Stimulated activated naive CD8-positive, alpha-beta T cell treated with anti-CD3 and anti-CD28 coated beads, Interleukin-15, amount 100 ng/mL, for 72 hours (primary cell): ENCODE measurements at regions not wholly inside any gene's neighbourhood (a gene's known extent, or its start where the extent isn't known, plus 50 kb on each side); places are given as distances from the start of the nearest gene placed in this dataset.

Source experiments
- ATAC-seq: fragments of 150-1000 bp; cut with Tn5 transposase; 2 replicates; pipeline ENCODE4 v1.10.0; 2021; ENCODE audit warnings: mild to moderate bottlenecking, moderate library complexity
- DNase-seq, 2 donors: peaks; one replicate each; pipeline ENCODE4 v3.0.0; 2021 to 2022
- H3K27ac Mint-ChIP-seq, 2 donors: one replicate each; pipeline ENCODE4 v1.8.0; 2022; ENCODE audit warnings: mild to moderate bottlenecking in 2 of 2, mixed read lengths in 2 of 2, moderate library complexity in 2 of 2
- H3K27me3 Mint-ChIP-seq: one replicate; pipeline ENCODE4 v1.8.0; 2022; ENCODE audit warnings: mixed read lengths
- H3K4me1 Mint-ChIP-seq: one replicate; pipeline ENCODE4 v1.8.0; 2022; ENCODE audit warnings: mild to moderate bottlenecking, mixed read lengths
- H3K4me3 Mint-ChIP-seq, 2 donors: one replicate each; pipeline ENCODE4 v1.8.0; 2022; ENCODE audit warnings: mild to moderate bottlenecking in 2 of 2, mixed read lengths in 2 of 2, moderate library complexity in 1 of 2
- H3K9me3 Mint-ChIP-seq, 2 donors: one replicate each; pipeline ENCODE4 v1.8.0; 2022; ENCODE audit warnings: mixed read lengths in 2 of 2

- DNase-seq (no peak), ATAC-seq (peak; percentile 39)
- Mint-ChIP-seq H3K9me3 (no peaks in the 10 kb centered on the region), H3K27ac (no peak overlapping the region), H3K27me3 (peaks cover 38% of the 10 kb centered on the region), H3K4me3 (no peak overlapping the region), H3K4me1 (no peaks in the 10 kb centered on the region)
These were observed 250.2 kb upstream of the MEX3C start for GRCh38 chr18:51447351-51448342.

- DNase-seq: no peak
- ATAC-seq: no peak
- H3K4me1 Mint-ChIP-seq: no peaks in the 10 kb centered on the region
- no peaks in the 10 kb centered on the region for H3K9me3 Mint-ChIP-seq
- H3K27ac Mint-ChIP-seq: no peak overlapping the region
- peaks cover 26% of the 10 kb centered on the region for H3K27me3 Mint-ChIP-seq
- no peak overlapping the region for H3K4me3 Mint-ChIP-seq
These were observed 251.5 kb upstream of the MEX3C start for GRCh38 chr18:51448949-51449348.

GRCh38 chr18:51453594-51453993 lies 256.1 kb upstream of the MEX3C start:
- ATAC-seq (no peak), DNase-seq (no peak)
- Mint-ChIP-seq H3K4me1 (no peaks in the 10 kb centered on the region), H3K27ac (no peak overlapping the region), H3K27me3 (peaks cover 13% of the 10 kb centered on the region), H3K9me3 (no peaks in the 10 kb centered on the region), H3K4me3 (no peak overlapping the region)

DNA sequence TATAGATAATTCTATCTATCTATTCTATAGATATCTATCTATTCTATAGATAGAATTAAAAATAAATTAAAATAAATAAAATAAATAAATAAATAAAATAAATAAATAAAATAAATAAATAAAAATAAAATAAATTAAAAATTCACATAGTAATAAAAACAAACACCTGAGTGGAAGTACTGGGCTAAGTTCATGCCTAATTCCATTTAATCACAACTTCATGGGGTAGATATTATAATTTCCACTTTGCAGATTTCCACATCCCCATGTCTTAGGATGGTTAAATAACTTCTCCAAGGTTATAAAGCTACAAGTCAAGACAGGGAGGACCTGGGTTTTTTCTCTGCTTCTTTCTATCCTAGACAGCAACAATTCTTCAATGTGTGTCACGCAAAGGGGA lies 261.4 kb upstream of the MEX3C start:
- H3K9me3 Mint-ChIP-seq: no peaks in the 10 kb centered on the region
- DNase-seq: no peak
- H3K27me3 Mint-ChIP-seq: peaks cover 27% of the 10 kb centered on the region
- no peak for ATAC-seq
- no peak overlapping the region for H3K27ac Mint-ChIP-seq
- H3K4me3 Mint-ChIP-seq: no peak overlapping the region
- no peaks in the 10 kb centered on the region for H3K4me1 Mint-ChIP-seq

DNA sequence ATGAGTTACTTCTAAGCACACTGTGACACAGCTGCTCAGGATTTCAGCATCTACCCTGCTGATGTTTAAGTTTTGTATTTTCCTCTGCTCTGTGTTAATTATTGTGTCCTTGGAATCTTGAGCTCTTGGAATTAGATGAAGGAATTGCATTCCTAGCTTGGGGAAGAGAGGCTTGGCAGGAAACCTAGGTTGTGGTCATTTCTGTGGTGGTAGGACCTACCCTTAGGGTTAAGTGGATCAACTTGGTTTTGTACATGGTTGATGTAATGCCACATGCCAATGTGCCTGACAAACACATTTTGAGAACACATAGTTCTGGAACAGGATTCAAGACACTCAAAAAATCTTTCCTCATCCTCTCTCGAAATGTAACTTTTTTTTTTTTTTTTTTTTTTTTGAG lies 264.5 kb upstream of the MEX3C start:
- Mint-ChIP-seq H3K4me1 (no peaks in the 10 kb centered on the region), H3K4me3 (no peak overlapping the region), H3K27ac (no peak overlapping the region), H3K27me3 (peaks cover 17% of the 10 kb centered on the region), H3K9me3 (no peaks in the 10 kb centered on the region)
- DNase-seq (no peak), ATAC-seq (no peak)

- no peak overlapping the region for H3K27ac Mint-ChIP-seq
- DNase-seq (no peak), ATAC-seq (no peak)
- no peaks in the 10 kb centered on the region for H3K9me3 Mint-ChIP-seq
- peaks cover 15% of the 10 kb centered on the region for H3K27me3 Mint-ChIP-seq
- H3K4me3 Mint-ChIP-seq: no peak overlapping the region
- no peaks in the 10 kb centered on the region for H3K4me1 Mint-ChIP-seq
These were observed 266.1 kb upstream of the MEX3C start for GRCh38 chr18:51463483-51464136.

- DNase-seq (no peak), ATAC-seq (no peak)
- Mint-ChIP-seq H3K4me1 (no peaks in the 10 kb centered on the region), H3K9me3 (no peaks in the 10 kb centered on the region), H3K4me3 (no peak overlapping the region), H3K27me3 (peaks cover 37% of the 10 kb centered on the region), H3K27ac (no peak overlapping the region)
These were observed 281.4 kb upstream of the MEX3C start for GRCh38 chr18:51478908-51479307.

DNA sequence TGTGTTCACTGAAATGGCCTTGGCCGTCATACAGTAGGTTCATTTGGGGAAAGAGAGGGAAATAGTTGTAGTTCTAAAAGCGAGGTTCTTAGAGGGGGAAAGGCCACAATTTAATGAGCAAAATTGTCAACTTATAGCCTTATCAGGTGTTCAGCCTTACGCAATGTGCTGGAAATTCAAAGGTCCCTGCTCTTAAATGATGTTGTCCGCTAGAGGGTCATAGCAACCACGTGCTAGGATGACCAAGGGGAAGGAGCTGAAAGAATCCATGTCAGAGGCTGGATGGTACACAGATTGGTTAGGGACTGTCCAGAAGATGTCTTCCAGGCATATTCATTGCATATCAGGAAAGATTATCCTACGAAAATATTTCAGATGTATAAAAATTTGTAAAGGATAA lies 282.3 kb upstream of the MEX3C start:
- DNase-seq (no peak), ATAC-seq (no peak)
- H3K27ac Mint-ChIP-seq: no peak overlapping the region
- no peaks in the 10 kb centered on the region for H3K4me1 Mint-ChIP-seq
- peaks cover 31% of the 10 kb centered on the region for H3K27me3 Mint-ChIP-seq
- no peaks in the 10 kb centered on the region for H3K9me3 Mint-ChIP-seq
- no peak overlapping the region for H3K4me3 Mint-ChIP-seq

GRCh38 chr18:51480407-51481261 lies 283.2 kb upstream of the MEX3C start:
- ATAC-seq: no peak
- no peak overlapping the region for H3K4me3 Mint-ChIP-seq
- H3K9me3 Mint-ChIP-seq: no peaks in the 10 kb centered on the region
- no peak overlapping the region for H3K27ac Mint-ChIP-seq
- H3K27me3 Mint-ChIP-seq: peaks cover 26% of the 10 kb centered on the region
- no peak for DNase-seq
- no peaks in the 10 kb centered on the region for H3K4me1 Mint-ChIP-seq

DNA sequence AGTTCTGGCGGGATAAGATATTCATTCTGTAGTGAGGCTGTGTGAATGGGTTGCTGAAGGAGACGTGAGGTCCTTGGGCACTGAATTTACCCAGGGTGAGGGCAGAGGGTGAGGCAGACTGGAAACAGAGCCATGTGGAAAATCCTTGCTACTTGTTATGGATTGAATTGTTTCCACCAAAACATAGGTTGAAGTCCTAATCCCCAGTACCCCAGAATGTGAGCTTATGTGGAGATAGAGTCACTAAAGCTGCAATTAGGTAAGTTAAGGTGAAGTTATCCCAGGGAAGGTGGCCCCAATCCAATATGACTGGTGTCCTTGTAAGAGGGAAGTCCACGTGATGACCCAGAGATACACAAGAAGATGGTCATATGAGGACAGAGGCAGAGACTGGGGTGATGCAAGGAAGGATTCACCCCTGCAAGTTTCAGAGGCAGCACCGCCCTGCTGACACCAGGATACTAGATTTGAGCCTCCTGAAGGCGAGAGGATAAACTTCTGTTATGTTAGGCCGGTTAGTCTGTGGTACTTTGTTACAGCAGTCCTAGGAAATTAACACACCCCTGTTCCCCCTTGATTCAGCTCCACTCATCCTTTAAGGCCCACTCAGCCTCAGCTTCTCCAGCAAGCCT lies 289.4 kb upstream of the MEX3C start:
- Mint-ChIP-seq H3K27me3 (no peaks in the 10 kb centered on the region), H3K9me3 (no peaks in the 10 kb centered on the region), H3K4me3 (no peak overlapping the region), H3K27ac (no peak overlapping the region), H3K4me1 (no peaks in the 10 kb centered on the region)
- no peak for DNase-seq
- ATAC-seq: no peak

- DNase-seq: no peak
- Mint-ChIP-seq H3K27me3 (no peaks in the 10 kb centered on the region), H3K4me1 (no peaks in the 10 kb centered on the region), H3K9me3 (no peaks in the 10 kb centered on the region), H3K4me3 (no peak overlapping the region), H3K27ac (no peak overlapping the region)
- ATAC-seq: no peak
These were observed 292.9 kb upstream of the MEX3C start for GRCh38 chr18:51490417-51490816.

- ATAC-seq (no peak), DNase-seq (no peak)
- Mint-ChIP-seq H3K27me3 (no peaks in the 10 kb centered on the region), H3K4me1 (no peaks in the 10 kb centered on the region), H3K27ac (no peak overlapping the region), H3K4me3 (no peak overlapping the region), H3K9me3 (no peaks in the 10 kb centered on the region)
These were observed 293.4 kb upstream of the MEX3C start for GRCh38 chr18:51490860-51491259.

DNA sequence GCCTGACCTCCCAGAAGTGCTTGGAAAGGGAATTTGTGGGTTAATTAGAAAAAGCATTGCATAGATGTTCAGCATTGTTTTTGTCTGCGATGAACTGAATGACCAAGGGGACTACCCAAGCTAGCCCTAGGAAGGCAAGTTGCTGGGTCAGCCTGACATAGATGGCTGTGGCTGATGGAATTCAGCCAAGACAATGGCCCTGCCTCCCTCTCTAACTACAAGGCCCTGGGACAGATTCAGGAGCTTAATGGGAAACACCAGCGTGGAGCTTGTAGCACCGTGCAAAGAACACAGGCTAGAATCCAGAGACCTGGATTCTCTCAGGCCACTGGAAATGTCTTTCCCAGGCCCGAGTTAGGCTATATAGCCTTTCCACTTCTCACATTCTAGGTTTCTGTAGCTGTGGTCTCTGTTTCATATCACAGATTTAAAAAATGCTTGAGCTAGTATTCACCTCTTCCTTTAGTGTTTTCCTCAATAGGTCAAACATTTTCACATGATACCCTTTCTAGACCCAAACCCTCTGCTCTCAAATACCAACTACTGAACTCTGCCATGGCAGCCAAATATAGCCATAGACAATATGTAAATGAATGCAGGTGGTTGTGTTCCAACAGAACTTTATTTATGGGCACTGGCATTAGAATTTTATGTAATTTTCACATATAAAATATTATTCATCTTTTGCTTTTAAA lies 294.3 kb upstream of the MEX3C start:
- DNase-seq (no peak), ATAC-seq (no peak)
- Mint-ChIP-seq H3K27me3 (no peaks in the 10 kb centered on the region), H3K27ac (no peak overlapping the region), H3K9me3 (no peaks in the 10 kb centered on the region), H3K4me3 (no peak overlapping the region), H3K4me1 (no peaks in the 10 kb centered on the region)

GRCh38 chr18:51498085-51498855 lies 300.8 kb upstream of the MEX3C start:
- no peak overlapping the region for H3K27ac Mint-ChIP-seq
- H3K9me3 Mint-ChIP-seq: no peaks in the 10 kb centered on the region
- no peaks in the 10 kb centered on the region for H3K4me1 Mint-ChIP-seq
- no peak overlapping the region for H3K4me3 Mint-ChIP-seq
- H3K27me3 Mint-ChIP-seq: no peaks in the 10 kb centered on the region
- DNase-seq (no peak), ATAC-seq (no peak)
